ENCODE measurements at regions not wholly inside any gene's neighbourhood (a gene's known extent, or its start where the extent isn't known, plus 50 kb on each side); places are given as distances from the start of the nearest gene placed in this dataset.

DNA sequence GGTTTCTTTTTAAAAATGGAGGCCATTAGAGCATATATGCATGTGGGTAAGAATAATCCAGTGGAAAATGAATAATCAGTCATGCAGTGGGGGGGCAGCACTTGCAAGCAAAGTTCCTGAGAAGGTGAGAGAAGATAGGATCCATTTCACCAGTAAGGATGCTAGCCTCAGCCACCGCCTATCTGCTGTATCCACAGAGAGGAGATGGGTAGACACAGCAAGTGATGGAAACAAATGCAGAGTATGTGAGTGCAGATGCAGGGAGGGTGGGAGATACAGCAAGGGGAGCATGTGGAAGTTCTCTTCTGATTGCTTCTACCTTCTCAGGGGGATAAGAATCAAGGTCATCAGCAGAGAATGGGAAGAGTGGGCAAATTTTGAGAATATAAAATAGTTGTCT is 171.4 kb upstream of the PDE1C start:
- ATAC-seq (ENCODE audit: low FRiP score) (no peak), DNase-seq (ENCODE audit: low spot score) (no peak)
- TF ChIP-seq CTCF (IDR thresholded peaks at IDR 0.05): no peak

DNA sequence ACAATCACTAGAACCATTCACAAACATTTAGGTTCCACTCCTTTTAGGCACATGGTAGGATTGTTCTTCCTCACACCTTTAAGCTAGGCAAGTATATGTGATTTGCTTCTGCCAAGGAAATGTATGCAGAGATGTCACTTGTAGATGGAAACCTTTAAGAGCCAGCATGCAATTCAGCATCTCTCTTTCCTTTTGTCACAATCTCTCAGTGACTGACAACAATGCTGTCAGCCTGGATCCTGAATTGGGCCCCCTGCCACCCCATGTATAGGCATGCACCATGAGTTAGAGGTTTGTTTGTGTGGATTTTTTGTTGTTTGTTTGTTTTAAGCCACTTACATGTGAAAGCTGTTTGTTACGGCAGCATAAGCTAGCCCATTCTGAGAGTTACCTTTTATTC is 169.6 kb upstream of the PDE1C start:
- DNase-seq (ENCODE audit: low spot score) (no peak), ATAC-seq (ENCODE audit: low FRiP score) (no peak)
- no peak for TF ChIP-seq CTCF (IDR thresholded peaks at IDR 0.05)

- ATAC-seq (ENCODE audit: low FRiP score): no peak
- TF ChIP-seq CTCF (IDR thresholded peaks at IDR 0.05): no peak
- no peak for DNase-seq (ENCODE audit: low spot score)
These were observed 158.4 kb upstream of the PDE1C start for GRCh38 chr7:32228601-32229000.

DNA sequence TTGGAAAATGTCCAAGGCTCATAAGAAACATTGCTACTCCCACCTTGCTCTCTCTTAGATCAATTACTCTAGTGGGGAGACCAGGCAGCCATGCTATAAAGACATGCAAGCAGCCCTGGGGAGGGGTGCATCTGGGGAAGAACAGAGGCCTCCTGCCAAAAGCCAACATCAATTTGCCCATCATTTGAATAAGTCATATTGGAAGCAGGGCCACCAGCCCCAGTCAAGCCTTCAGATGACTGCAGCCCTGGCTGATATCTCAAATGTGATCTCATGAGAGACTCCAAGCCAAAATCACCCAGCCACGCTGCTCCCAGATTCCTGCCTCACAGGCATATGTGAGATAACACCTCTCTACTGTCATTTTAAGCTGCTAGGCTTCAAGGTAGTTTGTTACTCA is 157.5 kb upstream of the PDE1C start:
- TF ChIP-seq CTCF (IDR thresholded peaks at IDR 0.05): no peak
- DNase-seq (ENCODE audit: low spot score): no peak
- no peak for ATAC-seq (ENCODE audit: low FRiP score)

DNA sequence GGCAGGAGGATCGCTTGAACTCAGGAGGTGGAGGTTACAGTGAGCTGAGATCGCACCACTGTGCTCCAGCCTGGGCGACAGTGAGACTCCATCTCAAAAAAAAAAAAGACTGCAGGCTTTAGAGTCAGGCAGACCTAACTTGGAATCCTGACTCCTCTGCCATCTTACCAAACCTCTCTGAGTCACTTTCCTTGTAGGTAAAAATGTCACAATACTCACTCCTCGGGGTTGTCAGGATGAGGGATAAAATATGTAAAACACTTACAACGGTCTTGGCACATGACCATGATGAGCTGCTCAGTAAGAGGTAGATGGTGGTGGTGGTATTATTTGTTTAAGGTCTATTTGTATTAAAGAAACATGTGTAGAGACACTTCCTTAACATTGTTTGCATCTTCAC is 154.1 kb upstream of the PDE1C start:
- DNase-seq (ENCODE audit: low spot score): no peak
- TF ChIP-seq CTCF (IDR thresholded peaks at IDR 0.05): no peak

DNA sequence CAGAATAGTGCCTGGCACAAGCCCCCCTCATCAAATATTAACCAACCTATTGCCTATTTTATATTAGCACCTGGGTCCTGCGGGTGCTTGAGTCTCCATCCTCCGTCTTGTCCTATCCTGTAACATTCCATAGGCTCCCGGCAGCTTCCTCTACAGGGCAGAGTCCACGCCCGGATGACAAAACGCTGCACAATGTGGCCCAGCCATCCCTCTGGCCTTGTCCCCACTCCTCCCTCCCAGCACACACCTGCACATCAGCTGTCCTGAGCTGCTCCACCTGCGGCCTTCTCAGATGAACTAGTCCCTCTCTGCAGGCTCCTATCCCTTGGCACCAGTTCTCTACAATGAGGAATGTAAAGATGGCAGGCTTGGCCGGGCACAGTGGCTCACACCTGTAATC is 153.5 kb upstream of the PDE1C start:
- no peak for TF ChIP-seq CTCF (IDR thresholded peaks at IDR 0.05)
- no peak for ATAC-seq (ENCODE audit: low FRiP score)
- DNase-seq (ENCODE audit: low spot score): no peak

More for the DNA sequence above, 154.1 kb upstream of the PDE1C start:
- no peak for ATAC-seq (ENCODE audit: low FRiP score)

DNA sequence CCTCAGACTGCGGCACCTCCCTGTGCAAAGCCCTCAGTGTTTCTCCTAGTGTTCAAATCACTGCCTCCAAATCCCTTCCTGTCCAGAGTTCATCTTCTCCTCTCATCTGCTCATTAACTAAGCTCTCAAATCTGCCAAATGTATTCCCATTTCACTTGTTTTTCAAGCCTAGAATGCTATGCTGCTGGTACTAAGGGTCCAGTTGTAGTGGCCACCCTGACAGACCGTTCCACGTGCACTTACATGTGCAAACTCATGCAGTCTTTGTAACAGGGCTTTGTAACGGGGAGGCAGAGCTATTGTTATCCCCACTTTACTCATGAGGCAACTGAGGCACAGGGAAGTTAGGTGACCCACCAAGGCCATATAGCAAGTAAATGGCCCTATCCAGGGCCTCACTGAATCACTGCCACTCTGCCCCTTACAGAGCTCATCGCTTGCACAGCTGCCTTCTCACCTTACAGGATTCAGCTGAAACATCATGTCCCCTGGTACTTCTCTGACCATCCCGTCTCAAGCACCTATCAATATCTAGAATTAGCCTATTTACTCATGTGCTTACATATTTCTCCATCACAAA is 153.0 kb upstream of the PDE1C start:
- no peak for DNase-seq (ENCODE audit: low spot score)
- TF ChIP-seq CTCF (IDR thresholded peaks at IDR 0.05): no peak
- ATAC-seq (ENCODE audit: low FRiP score): no peak

Measured in omental fat pad (tissue), 3 donors.